SH-SY5Y (cell line): ENCODE measurements at regions not wholly inside any gene's neighbourhood (a gene's known extent, or its start where the extent isn't known, plus 50 kb on each side); places are given as distances from the start of the nearest gene placed in this dataset.

Source experiments
- GATA2 ChIP-seq: IDR thresholded peaks from 2 replicates; pipeline ENCODE4 v1.6.1; 2011; ENCODE audit warnings: mild to moderate bottlenecking, low read depth, low read length
- GATA3 ChIP-seq: IDR thresholded peaks from 2 replicates; pipeline ENCODE4 v1.6.1; 2011; ENCODE audit warnings: low read depth, mild to moderate bottlenecking, low read length, moderate library complexity

GRCh38 chr10:43964486-43964885 lies 315.8 kb upstream of the ZNF32 start:
- TF ChIP-seq GATA2 (no peak), GATA3 (no peak)
